ENCODE measurements at regions not wholly inside any gene's neighbourhood (a gene's known extent, or its start where the extent isn't known, plus 50 kb on each side); places are given as distances from the start of the nearest gene placed in this dataset.

- TF ChIP-seq CTCF (IDR thresholded peaks at IDR 0.05), result no peak
- TF ChIP-seq POLR2AphosphoS5 (IDR thresholded peaks at IDR 0.05), result no peak
- TF ChIP-seq POLR2A (IDR thresholded peaks at IDR 0.05), result no peak
These were observed 443.7 kb upstream of the GRM7 start for GRCh38 chr3:6417174-6417573.
